HG02623 (cell line): ENCODE measurements at regions not wholly inside any gene's neighbourhood (a gene's known extent, or its start where the extent isn't known, plus 50 kb on each side); places are given as distances from the start of the nearest gene placed in this dataset.
"Not testable (repeated sequence)": the region's sequence is repeated elsewhere in the genome, so short reads cannot be mapped to it uniquely, and the experiment has no call there.

Experiments used
- ATAC-seq: cut with Tn5 transposase; IDR thresholded peaks from one replicate; pipeline ENCODE4 v1.9.1; 2021; ENCODE audit warnings: moderate library complexity; ENCODE audit not compliant: unreplicated experiment

DNA sequence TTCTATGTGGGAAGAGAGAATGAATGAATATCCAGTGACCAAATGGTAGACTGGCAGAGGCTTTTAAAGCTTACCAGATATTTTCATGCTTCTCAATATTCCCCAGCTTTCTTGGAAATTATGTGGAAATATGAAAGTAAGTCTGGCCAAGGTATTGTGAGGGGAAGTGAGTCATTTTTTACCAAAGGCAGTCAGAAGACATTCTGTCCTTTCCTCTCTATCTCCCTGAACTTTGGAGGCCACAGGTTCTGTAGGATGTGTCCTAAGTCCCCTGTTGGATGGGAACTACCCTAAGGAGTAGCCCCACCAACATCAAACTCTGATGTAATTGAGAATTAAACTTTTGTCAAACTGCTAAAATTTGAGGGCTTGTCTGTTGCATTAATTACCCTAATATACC lies 593.8 kb upstream of the NRSN1 start:
- ATAC-seq = no peak

- ATAC-seq = no peak
Observed at GRCh38 chr6:23533311-23533710, 592.7 kb upstream of the NRSN1 start.

- no peak for ATAC-seq
Observed at GRCh38 chr6:23533944-23534343, 592.1 kb upstream of the NRSN1 start.

DNA sequence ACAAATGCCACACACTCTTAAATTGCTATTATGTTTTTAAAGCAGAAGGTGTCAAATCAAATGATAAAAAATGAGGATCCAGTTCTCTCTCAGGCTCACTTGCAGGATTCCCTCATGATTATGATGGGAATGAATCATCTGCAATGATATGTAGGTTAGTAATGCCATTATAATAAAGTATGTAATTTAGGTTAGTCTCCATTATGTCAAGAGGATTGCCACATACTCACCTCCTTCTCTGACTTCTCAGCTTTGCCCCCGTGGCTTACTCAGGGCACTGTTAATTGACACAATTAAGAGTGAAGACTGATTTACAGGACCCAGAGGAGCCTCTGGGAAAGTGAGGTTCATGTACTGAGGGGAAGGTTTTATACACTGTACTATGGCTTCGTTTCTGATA lies 591.7 kb upstream of the NRSN1 start:
- ATAC-seq = no peak

DNA sequence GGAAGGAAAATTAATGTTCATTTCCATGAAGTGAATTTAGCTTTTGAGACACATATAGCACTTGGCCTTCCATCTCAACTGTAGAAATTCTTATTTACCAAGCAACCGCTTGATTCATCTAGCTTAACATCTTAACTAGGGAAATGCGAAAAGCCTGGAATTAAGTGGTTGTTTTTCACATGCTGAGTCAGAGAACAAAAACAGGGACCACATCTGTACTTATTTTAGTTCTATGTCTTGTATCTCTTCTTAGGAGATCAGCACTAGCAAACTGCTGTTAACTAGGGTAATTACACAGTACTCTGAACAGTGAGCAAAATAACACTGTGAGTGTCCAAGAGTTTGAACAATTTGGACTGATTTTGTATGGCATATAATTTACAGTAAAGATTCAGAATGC lies 590.9 kb upstream of the NRSN1 start:
- no peak for ATAC-seq

DNA sequence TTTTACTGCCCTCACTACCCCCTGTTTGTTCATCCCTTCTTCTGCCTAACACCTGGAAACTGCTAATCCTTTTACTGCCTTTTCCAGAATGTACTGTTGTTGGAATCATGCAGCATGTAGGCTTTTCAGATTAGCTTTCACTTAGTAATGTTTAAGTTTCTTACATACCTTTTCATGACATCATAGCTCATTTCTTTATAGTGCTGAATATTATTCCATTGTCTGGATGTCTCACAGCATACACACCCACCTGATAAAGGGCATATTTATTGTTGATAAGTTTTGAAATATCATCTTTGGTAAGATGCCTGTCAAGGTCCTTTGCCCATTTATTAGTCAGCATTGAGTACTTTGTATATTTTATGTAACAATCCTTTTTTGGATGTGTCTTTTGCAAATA lies 588.2 kb upstream of the NRSN1 start:
- no peak for ATAC-seq

GRCh38 chr6:23547851-23548250 lies 578.2 kb upstream of the NRSN1 start:
- no peak for ATAC-seq

DNA sequence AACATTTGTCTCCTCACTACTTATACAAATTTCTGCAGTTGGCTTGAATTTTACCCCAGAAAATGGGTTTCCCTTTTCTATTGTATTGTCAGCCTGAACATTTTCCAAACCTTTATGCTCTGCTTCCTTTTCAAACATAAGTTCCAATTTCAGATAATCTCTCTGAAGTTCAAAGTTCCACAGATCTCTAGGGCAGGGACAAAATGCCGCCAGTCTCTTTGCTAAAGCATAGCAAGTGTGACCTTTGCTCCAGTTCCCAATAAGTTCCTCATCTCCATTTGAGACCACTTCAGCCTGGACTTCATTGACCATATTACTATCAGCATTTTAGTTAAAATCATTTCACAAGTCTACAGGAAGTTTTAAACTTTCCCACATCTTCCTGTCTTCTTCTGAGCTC lies 571.1 kb upstream of the NRSN1 start:
- ATAC-seq = not testable (repeated sequence)

DNA sequence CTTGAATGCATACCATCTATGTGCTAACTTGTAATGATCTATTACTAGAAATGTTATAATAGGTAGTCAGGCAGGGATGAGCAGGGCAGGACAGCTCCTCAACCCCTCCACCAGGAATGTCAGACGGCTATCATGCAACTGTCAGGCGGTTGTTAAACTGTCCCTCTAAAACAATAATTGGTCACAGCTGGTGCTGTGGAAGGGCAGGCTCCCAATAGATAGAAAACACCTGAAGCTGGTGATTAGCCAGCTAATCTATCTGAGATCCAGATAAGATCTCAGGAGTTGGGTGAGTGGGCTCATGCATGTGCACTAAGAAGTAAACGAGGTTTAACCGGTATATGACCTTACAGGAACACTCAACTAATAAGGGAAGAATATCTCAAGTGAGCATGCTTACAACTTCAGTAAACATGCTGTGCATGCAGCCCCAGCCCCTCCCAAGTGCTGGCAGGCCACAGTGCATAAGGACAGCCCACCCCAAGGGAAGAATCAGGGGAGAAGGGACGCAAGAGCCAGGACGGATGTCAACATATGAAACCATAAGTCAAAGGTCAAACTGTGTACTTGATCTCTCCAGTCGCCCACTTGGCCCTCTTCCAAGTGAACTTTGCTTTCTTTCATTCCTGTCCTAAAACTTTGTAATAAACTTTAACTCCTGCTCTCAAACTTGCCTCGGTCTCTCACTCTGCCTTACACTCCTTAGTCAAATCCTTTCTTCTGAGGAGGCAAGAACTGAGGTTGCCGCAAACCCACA lies 566.2 kb upstream of the NRSN1 start:
- ATAC-seq = no peak

DNA sequence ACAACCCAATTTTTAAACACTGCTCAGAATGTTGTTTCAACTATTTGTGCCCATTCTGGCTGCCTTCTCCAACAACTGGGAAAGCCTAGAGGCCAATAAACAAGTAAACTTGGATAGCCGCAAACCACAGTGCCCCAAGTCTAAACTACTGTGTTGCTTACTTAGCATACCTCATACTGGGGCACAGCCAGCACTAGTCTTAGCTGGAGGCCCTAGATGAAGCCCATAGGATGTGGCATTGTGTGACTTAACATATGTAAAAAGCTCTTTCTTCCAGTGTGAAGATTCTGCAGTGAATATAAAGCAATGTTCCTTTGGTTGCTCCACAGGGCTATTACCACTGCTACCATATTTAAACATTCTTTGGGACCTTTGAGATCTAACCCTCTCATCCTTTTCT lies 564.3 kb upstream of the NRSN1 start:
- no peak for ATAC-seq

- ATAC-seq = no peak
Observed at GRCh38 chr6:23562554-23562953, 563.5 kb upstream of the NRSN1 start.

DNA sequence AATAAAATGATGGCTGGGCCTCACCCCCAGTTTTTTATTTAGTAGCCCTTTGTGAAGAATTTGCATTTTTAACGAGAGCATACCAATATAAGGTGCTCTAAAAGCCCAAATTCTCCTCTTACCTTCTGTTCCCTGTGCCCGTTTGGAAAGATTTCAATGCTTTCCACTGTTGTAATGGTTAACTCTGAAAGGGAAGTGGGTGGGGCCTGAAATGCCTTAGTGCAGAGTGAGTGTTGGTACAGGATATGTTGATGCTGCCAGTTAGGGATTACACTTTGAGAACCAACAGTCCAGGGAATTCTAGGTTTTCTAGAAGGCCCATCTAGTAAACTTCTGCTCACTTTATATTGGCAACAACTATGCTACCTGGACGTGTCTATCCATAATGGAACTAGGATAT lies 562.7 kb upstream of the NRSN1 start:
- ATAC-seq = no peak

GRCh38 chr6:23566418-23566817 lies 559.6 kb upstream of the NRSN1 start:
- no peak for ATAC-seq

DNA sequence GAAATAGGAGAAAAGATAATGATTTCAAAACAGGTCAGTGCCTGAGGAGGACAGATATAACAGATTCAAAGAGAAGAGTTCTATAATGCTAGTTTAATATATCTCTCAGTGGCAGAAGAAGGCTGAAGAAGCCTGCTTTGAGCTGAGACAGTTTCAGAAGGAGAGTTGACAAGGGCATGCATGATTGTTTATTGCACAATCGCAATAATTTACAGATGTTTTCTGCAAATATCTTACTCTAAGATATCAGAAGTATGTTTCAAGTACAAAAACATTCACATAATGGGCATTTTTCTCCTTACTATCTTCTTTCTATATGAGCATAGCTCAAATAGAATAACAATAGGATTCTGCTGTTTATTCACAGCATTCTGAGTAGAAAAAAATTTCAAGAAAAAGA lies 557.7 kb upstream of the NRSN1 start:
- ATAC-seq = no peak

DNA sequence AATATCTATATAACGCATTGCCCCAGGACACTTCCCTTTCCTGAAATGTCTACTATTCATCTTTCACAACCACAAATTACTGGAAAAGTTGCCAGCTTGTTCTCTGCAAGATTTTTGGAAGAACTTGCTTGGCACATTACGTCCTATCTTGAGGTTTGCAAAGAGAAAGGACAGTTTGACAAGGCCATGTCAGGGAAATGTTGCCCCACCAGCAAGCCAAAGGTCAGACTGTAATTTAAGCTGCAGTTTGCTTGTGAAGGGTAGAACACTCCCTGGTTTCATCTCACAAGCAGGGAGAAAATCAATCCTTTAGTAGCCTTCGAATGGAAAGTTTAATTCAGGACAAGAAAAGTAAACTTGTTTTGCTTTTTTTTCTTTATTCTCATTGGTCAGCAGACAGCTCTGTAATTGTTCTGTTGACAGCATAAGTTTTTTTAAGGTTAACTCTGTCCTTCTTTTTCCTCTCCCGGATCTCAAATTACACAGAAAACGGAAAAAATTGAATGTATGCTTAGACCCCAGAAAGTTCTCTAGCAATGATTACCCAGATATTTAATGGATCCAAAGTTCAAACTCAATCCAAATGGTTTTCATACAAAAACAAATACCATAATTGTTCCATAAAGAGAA lies 541.8 kb upstream of the NRSN1 start:
- no peak for ATAC-seq

- no peak for ATAC-seq
Observed at GRCh38 chr6:23587582-23587981, 538.4 kb upstream of the NRSN1 start.

GRCh38 chr6:23589811-23590210 lies 536.2 kb upstream of the NRSN1 start:
- ATAC-seq = no peak

DNA sequence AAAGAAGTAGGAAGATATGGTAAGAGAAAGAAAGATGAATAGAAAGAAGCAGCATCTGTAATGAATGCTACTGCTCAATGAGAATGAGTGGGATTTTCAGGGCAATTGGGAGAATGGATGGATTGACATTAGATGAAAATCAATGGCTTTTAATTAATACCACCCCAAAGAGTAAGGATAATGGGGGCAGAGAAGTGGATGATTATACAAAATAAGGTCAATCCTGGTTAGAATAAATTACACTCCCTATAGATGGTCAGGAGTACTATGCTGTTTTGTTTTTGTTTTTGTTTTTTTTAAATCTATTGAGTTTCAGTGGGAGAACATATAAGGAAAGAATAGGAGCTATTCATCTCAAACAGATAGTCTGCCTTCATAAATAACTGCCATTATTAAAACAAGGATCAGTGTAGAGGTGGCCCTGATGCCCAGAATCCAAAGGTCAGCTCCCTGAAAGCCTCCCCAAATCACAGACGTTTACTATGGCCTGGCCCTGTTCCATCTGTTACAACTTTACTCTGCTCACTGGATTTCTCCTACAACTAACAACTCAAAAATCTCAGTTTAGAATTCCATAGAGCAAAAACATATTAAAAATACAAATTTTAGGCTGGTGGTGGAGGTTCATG lies 535.4 kb upstream of the NRSN1 start:
- ATAC-seq = no peak

- ATAC-seq = no peak
Observed at GRCh38 chr6:23591761-23592160, 534.3 kb upstream of the NRSN1 start.

GRCh38 chr6:23600118-23600517 lies 525.9 kb upstream of the NRSN1 start:
- no peak for ATAC-seq

GRCh38 chr6:23601811-23602345 lies 524.1 kb upstream of the NRSN1 start:
- ATAC-seq = no peak

- ATAC-seq = no peak
Observed at GRCh38 chr6:23608931-23609435, 517.0 kb upstream of the NRSN1 start.
